ENCODE measurements at regions not wholly inside any gene's neighbourhood (a gene's known extent, or its start where the extent isn't known, plus 50 kb on each side); places are given as distances from the start of the nearest gene placed in this dataset.

DNA sequence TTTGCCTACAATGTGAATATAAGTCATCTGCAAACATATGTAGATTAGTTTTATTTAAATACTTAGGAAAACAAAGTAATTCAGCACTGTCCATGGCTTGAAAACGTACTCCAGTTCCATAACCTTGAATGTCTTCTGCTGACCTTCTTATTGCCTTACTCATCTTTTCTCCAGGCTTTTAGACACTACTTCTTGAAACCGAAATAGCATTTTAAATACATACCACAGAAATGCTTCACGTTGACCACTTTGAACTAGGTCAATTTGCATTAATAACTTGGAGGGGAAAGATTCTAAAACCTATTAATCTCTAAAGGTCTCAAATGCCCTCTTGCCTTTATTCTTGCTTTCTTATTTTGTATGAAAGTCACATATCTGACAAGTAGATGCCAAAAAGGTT, 995.4 kb upstream of the ACO1 start:
- TF ChIP-seq, protein P1, sequence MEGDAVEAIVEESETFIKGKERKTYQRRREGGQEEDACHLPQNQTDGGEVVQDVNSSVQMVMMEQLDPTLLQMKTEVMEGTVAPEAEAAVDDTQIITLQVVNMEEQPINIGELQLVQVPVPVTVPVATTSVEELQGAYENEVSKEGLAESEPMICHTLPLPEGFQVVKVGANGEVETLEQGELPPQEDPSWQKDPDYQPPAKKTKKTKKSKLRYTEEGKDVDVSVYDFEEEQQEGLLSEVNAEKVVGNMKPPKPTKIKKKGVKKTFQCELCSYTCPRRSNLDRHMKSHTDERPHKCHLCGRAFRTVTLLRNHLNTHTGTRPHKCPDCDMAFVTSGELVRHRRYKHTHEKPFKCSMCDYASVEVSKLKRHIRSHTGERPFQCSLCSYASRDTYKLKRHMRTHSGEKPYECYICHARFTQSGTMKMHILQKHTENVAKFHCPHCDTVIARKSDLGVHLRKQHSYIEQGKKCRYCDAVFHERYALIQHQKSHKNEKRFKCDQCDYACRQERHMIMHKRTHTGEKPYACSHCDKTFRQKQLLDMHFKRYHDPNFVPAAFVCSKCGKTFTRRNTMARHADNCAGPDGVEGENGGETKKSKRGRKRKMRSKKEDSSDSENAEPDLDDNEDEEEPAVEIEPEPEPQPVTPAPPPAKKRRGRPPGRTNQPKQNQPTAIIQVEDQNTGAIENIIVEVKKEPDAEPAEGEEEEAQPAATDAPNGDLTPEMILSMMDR (IDR thresholded peaks at IDR 0.05; ENCODE audit: low read depth, low read length) = no peak
- TF ChIP-seq EZH2phosphoT487 (IDR thresholded peaks at IDR 0.05; ENCODE audit: low read depth) = no peak
